ENCODE measurements at regions not wholly inside any gene's neighbourhood (a gene's known extent, or its start where the extent isn't known, plus 50 kb on each side); places are given as distances from the start of the nearest gene placed in this dataset.

- TF ChIP-seq CTBP2 (IDR thresholded peaks at IDR 0.05; ENCODE audit: borderline replicate concordance, insufficient read depth, insufficient read length, low read length) = no peak
- TF ChIP-seq USF2 (IDR thresholded peaks at IDR 0.05; ENCODE audit: low read length) = no peak
- no peak for TF ChIP-seq SIRT6 (IDR thresholded peaks at IDR 0.05; ENCODE audit: low read length)
Measured at GRCh38 chr6:119758385-119758784, 408.8 kb upstream of the MAN1A1 start (continued).
